HG03159 (cell line): ENCODE measurements at regions not wholly inside any gene's neighbourhood (a gene's known extent, or its start where the extent isn't known, plus 50 kb on each side); places are given as distances from the start of the nearest gene placed in this dataset.

Source experiments
- ATAC-seq: cut with Tn5 transposase; IDR thresholded peaks from one replicate; pipeline ENCODE4 v1.9.1; 2021; ENCODE audit warnings: mild to moderate bottlenecking, moderate library complexity; ENCODE audit not compliant: unreplicated experiment

- ATAC-seq, result no peak
Measured at GRCh38 chr2:52779446-52779845, 988.2 kb upstream of the CHAC2 start.

GRCh38 chr2:52776571-52776970 lies 991.0 kb upstream of the CHAC2 start:
- no peak for ATAC-seq

- no peak for ATAC-seq
Measured at GRCh38 chr2:52775674-52776073, 991.9 kb upstream of the CHAC2 start.

- no peak for ATAC-seq
Measured at GRCh38 chr2:52765735-52766134, 1001.9 kb upstream of the CHAC2 start.

- no peak for ATAC-seq
Measured at GRCh38 chr2:52749764-52750163, 1017.8 kb upstream of the CHAC2 start.

GRCh38 chr2:52745144-52745543 lies 1022.5 kb upstream of the CHAC2 start:
- no peak for ATAC-seq

- no peak for ATAC-seq
Measured at GRCh38 chr2:52732849-52733395, 1034.7 kb upstream of the CHAC2 start.

GRCh38 chr2:52724585-52724984 lies 1043.0 kb upstream of the CHAC2 start:
- ATAC-seq, result no peak

- ATAC-seq, result no peak
Measured at GRCh38 chr2:52717836-52718235, 1049.8 kb upstream of the CHAC2 start.

- ATAC-seq, result no peak
Measured at GRCh38 chr2:52710810-52711618, 1056.6 kb upstream of the CHAC2 start.

GRCh38 chr2:52704251-52704650 lies 1063.4 kb upstream of the CHAC2 start:
- ATAC-seq, result no peak

- no peak for ATAC-seq
Measured at GRCh38 chr2:52703004-52703403, 1064.6 kb upstream of the CHAC2 start.

- no peak for ATAC-seq
Measured at GRCh38 chr2:52698408-52698807, 1069.2 kb upstream of the CHAC2 start.

- no peak for ATAC-seq
Measured at GRCh38 chr2:52697690-52698089, 1069.9 kb upstream of the CHAC2 start.

- no peak for ATAC-seq
Measured at GRCh38 chr2:52695731-52696130, 1071.9 kb upstream of the CHAC2 start.

GRCh38 chr2:52686935-52687334 lies 1080.7 kb upstream of the CHAC2 start:
- no peak for ATAC-seq

- ATAC-seq, result no peak
Measured at GRCh38 chr2:52676056-52676455, 1091.5 kb upstream of the CHAC2 start.

- ATAC-seq, result no peak
Measured at GRCh38 chr2:52668724-52669123, 1098.9 kb upstream of the CHAC2 start.

- ATAC-seq, result no peak
Measured at GRCh38 chr2:52659546-52659945, 1108.1 kb upstream of the CHAC2 start.

- no peak for ATAC-seq
Measured at GRCh38 chr2:52658598-52658997, 1109.0 kb upstream of the CHAC2 start.

- no peak for ATAC-seq
Measured at GRCh38 chr2:52639692-52640091, 1127.9 kb upstream of the CHAC2 start.

GRCh38 chr2:52632543-52632942 lies 1135.1 kb upstream of the CHAC2 start:
- no peak for ATAC-seq

- no peak for ATAC-seq
Measured at GRCh38 chr2:52629944-52630343, 1137.7 kb upstream of the CHAC2 start.
